ENCODE measurements at regions not wholly inside any gene's neighbourhood (a gene's known extent, or its start where the extent isn't known, plus 50 kb on each side); places are given as distances from the start of the nearest gene placed in this dataset.

DNA sequence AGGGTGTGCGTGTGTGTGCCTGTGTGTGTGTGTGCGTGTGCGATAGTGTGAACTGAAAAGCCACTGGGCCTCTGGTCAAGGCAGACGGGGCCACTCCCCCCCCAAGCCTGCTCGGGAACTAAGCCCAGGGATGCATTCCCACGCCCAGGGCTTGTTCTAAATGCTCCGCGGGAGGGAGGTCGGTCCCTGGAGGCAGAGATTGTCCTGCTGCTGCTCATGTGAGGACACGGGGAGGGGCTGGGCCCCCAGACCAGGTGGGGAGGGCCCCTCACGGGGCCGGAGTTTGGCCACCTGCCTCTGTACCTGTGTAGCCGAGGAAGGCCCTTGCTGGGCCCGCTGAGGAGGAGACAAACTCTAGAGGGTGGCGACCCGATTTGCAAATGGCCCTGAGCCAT, 93.9 kb downstream of the PDGFA start:
- H3K4me1 Mint-ChIP-seq (ENCODE audit: low read depth, unreplicated experiment) = no peaks in the 10 kb centered on the region
- Histone ChIP-seq H3K36me3 (ENCODE audit: control insufficient read depth, insufficient read depth, low read length) (no peaks in the 10 kb centered on the region), H3K9me3 (no peaks in the 10 kb centered on the region; the same call in 1 of the 2 replicates), H3K4me1 (peaks cover 10% of the 10 kb centered on the region), H3K27me3 (replicated peaks; ENCODE audit: control insufficient read depth, insufficient read depth, low read length) (no peaks in the 10 kb centered on the region), H3K4me3 (ENCODE audit: low read depth, low read length) (no peak overlapping the region)
- BruUV-seq (replicated peaks) = no TSS peak
- H3K4me3 Mint-ChIP-seq (ENCODE audit: unreplicated experiment) = no peak overlapping the region
- ChIA-PET POLR2A (no interaction called here), CTCF (no interaction called here)
- H3K9me3 Mint-ChIP-seq (ENCODE audit: unreplicated experiment) = peaks cover 11% of the 10 kb centered on the region
- no peak overlapping the region for H3K27ac Mint-ChIP-seq (ENCODE audit: unreplicated experiment)
- TF ChIP-seq, protein P1, sequence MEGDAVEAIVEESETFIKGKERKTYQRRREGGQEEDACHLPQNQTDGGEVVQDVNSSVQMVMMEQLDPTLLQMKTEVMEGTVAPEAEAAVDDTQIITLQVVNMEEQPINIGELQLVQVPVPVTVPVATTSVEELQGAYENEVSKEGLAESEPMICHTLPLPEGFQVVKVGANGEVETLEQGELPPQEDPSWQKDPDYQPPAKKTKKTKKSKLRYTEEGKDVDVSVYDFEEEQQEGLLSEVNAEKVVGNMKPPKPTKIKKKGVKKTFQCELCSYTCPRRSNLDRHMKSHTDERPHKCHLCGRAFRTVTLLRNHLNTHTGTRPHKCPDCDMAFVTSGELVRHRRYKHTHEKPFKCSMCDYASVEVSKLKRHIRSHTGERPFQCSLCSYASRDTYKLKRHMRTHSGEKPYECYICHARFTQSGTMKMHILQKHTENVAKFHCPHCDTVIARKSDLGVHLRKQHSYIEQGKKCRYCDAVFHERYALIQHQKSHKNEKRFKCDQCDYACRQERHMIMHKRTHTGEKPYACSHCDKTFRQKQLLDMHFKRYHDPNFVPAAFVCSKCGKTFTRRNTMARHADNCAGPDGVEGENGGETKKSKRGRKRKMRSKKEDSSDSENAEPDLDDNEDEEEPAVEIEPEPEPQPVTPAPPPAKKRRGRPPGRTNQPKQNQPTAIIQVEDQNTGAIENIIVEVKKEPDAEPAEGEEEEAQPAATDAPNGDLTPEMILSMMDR (IDR thresholded peaks at IDR 0.05; ENCODE audit: insufficient read depth in 1 of 2, low read depth in 1 of 2, low read length in 1 of 2, severe bottlenecking in 1 of 2, unreplicated experiment in 1 of 2) = no peak
- H3K27me3 Mint-ChIP-seq (ENCODE audit: insufficient read depth, unreplicated experiment) = no peaks in the 10 kb centered on the region
- intact Hi-C loops (cut with micrococcal nuclease; ENCODE audit: unreplicated experiment) = no loop called here
- no peak for DNase-seq
- no peaks in the 10 kb centered on the region for H3K36me3 Mint-ChIP-seq (ENCODE audit: insufficient read depth, unreplicated experiment)

DNA sequence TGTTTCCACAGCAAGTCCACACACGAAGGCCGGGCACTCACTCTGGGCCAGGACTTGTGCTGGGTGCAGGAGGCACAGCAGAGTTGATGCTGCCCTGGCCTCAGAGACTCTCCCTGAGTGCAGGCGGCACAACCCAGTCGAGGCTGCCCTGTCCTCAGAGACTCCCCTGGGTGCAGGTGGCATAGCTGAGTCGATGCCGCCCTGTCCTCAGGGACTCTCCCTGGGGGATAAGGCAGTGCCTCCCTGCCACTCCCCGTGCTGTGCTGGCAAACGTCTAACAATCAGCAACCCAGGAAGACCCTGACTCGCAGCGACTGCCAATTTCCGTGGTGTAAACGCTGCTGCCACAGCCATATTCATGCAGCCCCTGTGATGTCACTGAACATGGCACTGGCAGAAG, 93.1 kb downstream of the PDGFA start:
- Mint-ChIP-seq H3K9me3 (ENCODE audit: unreplicated experiment) (peaks cover 11% of the 10 kb centered on the region), H3K27ac (ENCODE audit: unreplicated experiment) (no peak overlapping the region), H3K4me1 (ENCODE audit: low read depth, unreplicated experiment) (no peaks in the 10 kb centered on the region), H3K36me3 (ENCODE audit: insufficient read depth, unreplicated experiment) (no peaks in the 10 kb centered on the region), H3K4me3 (ENCODE audit: unreplicated experiment) (no peak overlapping the region), H3K27me3 (ENCODE audit: insufficient read depth, unreplicated experiment) (no peaks in the 10 kb centered on the region)
- TF ChIP-seq, protein P1 (IDR thresholded peaks at IDR 0.05; ENCODE audit: insufficient read depth in 1 of 2, low read depth in 1 of 2, low read length in 1 of 2, severe bottlenecking in 1 of 2, unreplicated experiment in 1 of 2) = no peak
- H3K36me3 ChIP-seq (ENCODE audit: control insufficient read depth, insufficient read depth, low read length) = no peaks in the 10 kb centered on the region
- POLR2A ChIA-PET = no interaction called here
- H3K4me3 ChIP-seq (ENCODE audit: low read depth, low read length) = no peak overlapping the region
- H3K4me1 ChIP-seq = peaks cover 16% of the 10 kb centered on the region
- BruUV-seq (replicated peaks) = no TSS peak
- H3K27me3 ChIP-seq (replicated peaks; ENCODE audit: control insufficient read depth, insufficient read depth, low read length) = no peaks in the 10 kb centered on the region
- CTCF ChIA-PET = no interaction called here
- no peak for DNase-seq
- H3K9me3 ChIP-seq = no peaks in the 10 kb centered on the region; the same call in 1 of the 2 replicates
- intact Hi-C loops (cut with micrococcal nuclease; ENCODE audit: unreplicated experiment) = no loop called here

DNA sequence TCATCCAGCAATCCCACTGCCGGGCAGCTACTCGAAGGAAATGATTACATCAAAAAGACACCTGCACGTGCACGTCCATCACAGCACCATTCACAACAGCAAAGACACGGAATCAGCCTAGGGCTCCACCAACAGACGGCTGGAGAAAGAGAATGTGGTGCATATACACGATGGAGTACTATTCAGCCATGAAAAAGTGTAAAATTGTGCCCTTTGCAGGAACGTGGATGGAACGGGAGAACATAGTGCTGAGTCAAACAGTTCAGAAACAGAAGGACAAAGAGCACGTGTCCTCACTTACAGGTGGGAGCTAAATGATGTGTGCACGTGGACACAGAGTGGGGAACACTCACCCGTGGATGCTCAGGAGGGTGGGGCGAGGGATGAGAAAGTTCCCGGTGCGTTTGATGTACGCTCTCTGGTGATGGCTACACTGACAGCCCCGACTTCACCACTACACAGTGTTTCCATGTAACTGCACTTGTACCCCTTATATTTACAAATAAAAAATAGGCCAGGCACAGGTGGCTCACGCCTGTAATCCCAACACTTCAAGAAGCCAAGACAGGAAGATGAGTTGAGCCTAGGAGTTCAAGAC, 92.0 kb downstream of the PDGFA start:
- Mint-ChIP-seq H3K36me3 (ENCODE audit: insufficient read depth, unreplicated experiment) (no peaks in the 10 kb centered on the region), H3K4me3 (ENCODE audit: unreplicated experiment) (no peak overlapping the region), H3K4me1 (ENCODE audit: low read depth, unreplicated experiment) (no peaks in the 10 kb centered on the region), H3K9me3 (ENCODE audit: unreplicated experiment) (peaks cover 11% of the 10 kb centered on the region), H3K27ac (ENCODE audit: unreplicated experiment) (no peak overlapping the region), H3K27me3 (ENCODE audit: insufficient read depth, unreplicated experiment) (no peaks in the 10 kb centered on the region)
- no peaks in the 10 kb centered on the region; the same call in 1 of the 2 replicates for H3K9me3 ChIP-seq
- no peak for DNase-seq
- intact Hi-C loops (cut with micrococcal nuclease; ENCODE audit: unreplicated experiment) = no loop called here
- H3K4me3 ChIP-seq (ENCODE audit: low read depth, low read length) = no peak overlapping the region
- TF ChIP-seq, protein P1 (IDR thresholded peaks at IDR 0.05; ENCODE audit: insufficient read depth in 1 of 2, low read depth in 1 of 2, low read length in 1 of 2, severe bottlenecking in 1 of 2, unreplicated experiment in 1 of 2) = no peak
- no peaks in the 10 kb centered on the region for H3K27me3 ChIP-seq (replicated peaks; ENCODE audit: control insufficient read depth, insufficient read depth, low read length)
- ChIA-PET CTCF (no interaction called here), POLR2A (no interaction called here)
- no peaks in the 10 kb centered on the region for H3K36me3 ChIP-seq (ENCODE audit: control insufficient read depth, insufficient read depth, low read length)
- no TSS peak for BruUV-seq (replicated peaks)
- H3K4me1 ChIP-seq = peaks cover 26% of the 10 kb centered on the region
